GM10248 (cell line): ENCODE measurements at regions not wholly inside any gene's neighbourhood (a gene's known extent, or its start where the extent isn't known, plus 50 kb on each side); places are given as distances from the start of the nearest gene placed in this dataset.

Source experiments
- CTCF ChIA-PET: fragments of 300-600 bp; sonication (Branson Sonifier 250); formaldehyde crosslinking; extraction: SDS; loops from one replicate; lab custom pipeline; 2021; ENCODE audit warnings: antibody characterized with exemption; lab: Yijun Ruan, JAX
- POLR2A ChIA-PET: fragments of 350-650 bp; sonication (Branson Sonifier 250); formaldehyde crosslinking; extraction: SDS; loops from one replicate; lab custom pipeline; 2020; ENCODE audit warnings: antibody characterized with exemption; lab: Yijun Ruan, JAX
- DNase-seq: peaks from one replicate; pipeline ENCODE4 v3.0.0; 2012; ENCODE audit errors: extremely low spot score
- TF ChIP-seq, protein P1 (sequence below): IDR thresholded peaks from 2 replicates; pipeline ENCODE4 v1.5.1; 2012; ENCODE audit warnings: mild to moderate bottlenecking, low read depth; ENCODE audit errors: extremely low read depth, missing control alignments, control extremely low read depth

- DNase-seq = no peak
- ChIA-PET POLR2A (no interaction called here), CTCF (interaction anchor here (1.2 to 2.2 kb wide), 2 partner anchors 28 to 57 kb away, joined by 3 to 6 read pairs; no protein-coding TSS in a partner anchor)
- TF ChIP-seq, protein P1, sequence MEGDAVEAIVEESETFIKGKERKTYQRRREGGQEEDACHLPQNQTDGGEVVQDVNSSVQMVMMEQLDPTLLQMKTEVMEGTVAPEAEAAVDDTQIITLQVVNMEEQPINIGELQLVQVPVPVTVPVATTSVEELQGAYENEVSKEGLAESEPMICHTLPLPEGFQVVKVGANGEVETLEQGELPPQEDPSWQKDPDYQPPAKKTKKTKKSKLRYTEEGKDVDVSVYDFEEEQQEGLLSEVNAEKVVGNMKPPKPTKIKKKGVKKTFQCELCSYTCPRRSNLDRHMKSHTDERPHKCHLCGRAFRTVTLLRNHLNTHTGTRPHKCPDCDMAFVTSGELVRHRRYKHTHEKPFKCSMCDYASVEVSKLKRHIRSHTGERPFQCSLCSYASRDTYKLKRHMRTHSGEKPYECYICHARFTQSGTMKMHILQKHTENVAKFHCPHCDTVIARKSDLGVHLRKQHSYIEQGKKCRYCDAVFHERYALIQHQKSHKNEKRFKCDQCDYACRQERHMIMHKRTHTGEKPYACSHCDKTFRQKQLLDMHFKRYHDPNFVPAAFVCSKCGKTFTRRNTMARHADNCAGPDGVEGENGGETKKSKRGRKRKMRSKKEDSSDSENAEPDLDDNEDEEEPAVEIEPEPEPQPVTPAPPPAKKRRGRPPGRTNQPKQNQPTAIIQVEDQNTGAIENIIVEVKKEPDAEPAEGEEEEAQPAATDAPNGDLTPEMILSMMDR = no peak
These were observed 166.8 kb downstream of the MACC1 start for GRCh38 chr7:20050241-20050966.

GRCh38 chr7:20038676-20039075, 178.5 kb downstream of the MACC1 start:
- TF ChIP-seq, protein P1 = no peak
- no peak for DNase-seq
- CTCF ChIA-PET = interaction anchor here (1.9 kb wide), 1 partner anchor 30 kb away, joined by 4 read pairs; no protein-coding TSS in a partner anchor
- POLR2A ChIA-PET = no interaction called here

DNA sequence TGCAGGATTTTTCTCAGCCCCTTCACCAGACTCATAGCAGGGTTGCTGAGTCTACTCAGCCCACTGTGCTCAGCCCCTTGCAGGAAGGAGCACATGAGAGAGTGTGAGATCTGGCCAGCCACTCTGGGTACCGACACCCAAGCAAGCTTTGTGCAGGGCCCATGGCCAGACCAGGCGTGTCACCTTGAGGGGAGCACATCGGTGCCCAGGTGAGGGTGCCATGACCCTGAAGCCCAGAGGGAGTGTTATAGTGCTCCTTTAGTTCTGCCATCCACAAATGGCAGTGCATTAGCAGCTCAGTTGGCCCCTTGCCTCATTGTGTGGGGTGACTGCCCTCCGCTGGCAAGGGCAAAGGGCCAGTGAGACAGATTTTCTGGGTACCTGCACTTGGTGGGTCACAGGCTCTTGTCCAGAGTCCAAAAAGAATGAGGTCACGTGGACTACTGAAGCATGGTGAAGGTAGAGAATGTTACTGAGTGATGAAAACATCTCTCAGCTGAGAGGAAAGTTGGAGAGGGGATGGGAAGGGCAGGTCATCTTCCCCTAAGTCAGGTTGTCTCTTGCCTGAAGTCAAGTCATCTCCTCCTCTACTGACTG, 181.8 kb downstream of the MACC1 start:
- no peak for DNase-seq
- TF ChIP-seq, protein P1 = no peak
- ChIA-PET POLR2A (no interaction called here), CTCF (interaction anchor here (1.4 kb wide), 1 partner anchor 13 kb away, joined by 3 read pairs; no protein-coding TSS in a partner anchor)

- DNase-seq = no peak
- TF ChIP-seq, protein P1 = no peak
- POLR2A ChIA-PET = no interaction called here
- CTCF ChIA-PET = interaction anchor here (1.5 kb wide), 1 partner anchor 12 kb away, joined by 5 read pairs; no protein-coding TSS in a partner anchor
These were observed 183.4 kb downstream of the MACC1 start for GRCh38 chr7:20033621-20034400.

DNA sequence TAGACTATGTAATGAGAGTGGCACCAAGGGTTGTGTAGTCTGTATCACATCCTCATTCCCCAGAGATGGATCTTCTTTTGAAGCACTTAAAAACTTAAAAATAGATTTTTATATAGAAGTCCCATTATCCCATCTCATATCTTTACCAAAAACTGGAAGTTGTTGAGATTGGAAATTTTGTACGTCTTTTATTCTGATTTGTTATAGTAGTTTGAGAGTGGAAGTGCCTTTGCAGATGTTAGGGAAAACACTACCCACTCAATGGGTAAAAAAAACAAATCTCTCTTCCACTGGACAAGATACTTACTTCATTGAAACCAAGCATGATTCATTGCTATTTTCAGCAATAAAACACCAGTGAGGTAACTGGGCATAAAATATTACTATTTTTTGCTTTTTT, 184.4 kb downstream of the MACC1 start:
- CTCF ChIA-PET = interaction anchor here (1.5 kb wide), 1 partner anchor 11 kb away, joined by 5 read pairs; no protein-coding TSS in a partner anchor
- TF ChIP-seq, protein P1 = no peak
- POLR2A ChIA-PET = no interaction called here
- no peak for DNase-seq

- CTCF ChIA-PET = interaction anchor here (0.6 to 1.7 kb wide), 8 partner anchors 10 to 299 kb away, joined by 3 to 9 read pairs (median 3); partner anchors contain the start of gene ITGB8
- POLR2A ChIA-PET = interaction anchor here (0.7 kb wide), 1 partner anchor 11 kb away, joined by 4 read pairs; no protein-coding TSS in a partner anchor
- TF ChIP-seq, protein P1 = no peak
- no peak for DNase-seq
These were observed 186.2 kb downstream of the MACC1 start for GRCh38 chr7:20030915-20031362.
